Thoracic aorta (tissue), 2 donors: ENCODE measurements at regions not wholly inside any gene's neighbourhood (a gene's known extent, or its start where the extent isn't known, plus 50 kb on each side); places are given as distances from the start of the nearest gene placed in this dataset.

Experiments used
- ATAC-seq: fragments of 150-250 bp; one replicate; pipeline ENCODE4 v1.8.0; 2017; ENCODE audit warnings: low read depth; ENCODE audit not compliant: insufficient number of reproducible peaks, low FRiP score
- DNase-seq: peaks from one replicate; pipeline ENCODE4 v3.0.0-alpha.2; 2020; ENCODE audit warnings: low spot score
- H3K27ac ChIP-seq, 2 donors: fragments of 200-600 bp; sonication (generic); 1 replicate in 1 of 2; 2 replicates in 1 of 2; pipeline ENCODE4 v1.5.1; 2016; ENCODE audit warnings: mild to moderate bottlenecking in 2 of 2, moderate library complexity in 2 of 2
- H3K27me3 ChIP-seq: fragments of 200-600 bp; sonication (generic); replicated peaks from 2 replicates; pipeline ENCODE4 v1.6.0; 2016; ENCODE audit warnings: mild to moderate bottlenecking; ENCODE audit not compliant: insufficient read depth
- H3K36me3 ChIP-seq: fragments of 200-600 bp; sonication (generic); one replicate; pipeline ENCODE4 v1.5.1; 2016
- H3K4me1 ChIP-seq, 2 donors: fragments of 200-600 bp; sonication (generic); 1 replicate in 1 of 2; 2 replicates in 1 of 2; pipeline versions ENCODE4 v1.5.1 to v1.6.0; 2016; ENCODE audit warnings: low read depth in 2 of 2, mild to moderate bottlenecking in 1 of 2; ENCODE audit not compliant: control insufficient read depth in 1 of 2
- H3K4me3 ChIP-seq: fragments of 200-600 bp; sonication (generic); 2 replicates; pipeline ENCODE4 v1.5.1; 2016; ENCODE audit warnings: mild to moderate bottlenecking
- H3K9me3 ChIP-seq: fragments of 200-600 bp; sonication (generic); 2 replicates; pipeline ENCODE4 v1.5.1; 2016
- CTCF ChIP-seq: fragments of 200-600 bp; sonication (generic); IDR thresholded peaks from one replicate; pipeline ENCODE4 v1.5.1; 2019; ENCODE audit warnings: antibody characterized with exemption

- peaks cover 0 to 6% of the 10 kb centered on the region in 2 donors for H3K4me1 ChIP-seq
- peaks cover 4% of the 10 kb centered on the region for H3K9me3 ChIP-seq
- H3K36me3 ChIP-seq = no peaks in the 10 kb centered on the region
- DNase-seq = no peak
- ATAC-seq = no peak
- no peaks in the 10 kb centered on the region for H3K27me3 ChIP-seq
- H3K4me3 ChIP-seq = no peak overlapping the region
- TF ChIP-seq CTCF = no peak
- H3K27ac ChIP-seq = no peak overlapping the region
These were observed 80.2 kb upstream of the GPC1 start for GRCh38 chr2:240355001-240355891.

- Histone ChIP-seq H3K4me1 (peaks cover 0 to 6% of the 10 kb centered on the region in 2 donors), H3K36me3 (no peaks in the 10 kb centered on the region), H3K9me3 (peaks cover 11% of the 10 kb centered on the region), H3K4me3 (no peak overlapping the region), H3K27ac (no peak overlapping the region), H3K27me3 (no peaks in the 10 kb centered on the region)
- no peak for TF ChIP-seq CTCF
- ATAC-seq (no peak), DNase-seq (no peak)
These were observed 79.5 kb upstream of the GPC1 start for GRCh38 chr2:240355962-240356361.

GRCh38 chr2:240356700-240357640, 78.5 kb upstream of the GPC1 start:
- Histone ChIP-seq H3K4me1 (peaks cover 0 to 6% of the 10 kb centered on the region in 2 donors), H3K36me3 (no peaks in the 10 kb centered on the region), H3K27me3 (no peaks in the 10 kb centered on the region), H3K4me3 (no peak overlapping the region), H3K9me3 (peaks cover 12% of the 10 kb centered on the region), H3K27ac (no peak overlapping the region)
- ATAC-seq = no peak
- no peak for TF ChIP-seq CTCF
- no peak for DNase-seq

GRCh38 chr2:240357641-240358012, 77.8 kb upstream of the GPC1 start:
- no peak overlapping the region for H3K27ac ChIP-seq
- no peaks in the 10 kb centered on the region for H3K36me3 ChIP-seq
- H3K9me3 ChIP-seq = peaks cover 12% of the 10 kb centered on the region
- no peak overlapping the region for H3K4me3 ChIP-seq
- no peak for ATAC-seq
- TF ChIP-seq CTCF = no peak
- no peaks in the 10 kb centered on the region for H3K27me3 ChIP-seq
- peaks cover 4 to 12% of the 10 kb centered on the region in 2 donors for H3K4me1 ChIP-seq
- no peak for DNase-seq

GRCh38 chr2:240358080-240358479, 77.4 kb upstream of the GPC1 start:
- H3K4me1 ChIP-seq = peaks cover 7 to 17% of the 10 kb centered on the region in 2 donors
- no peak overlapping the region for H3K4me3 ChIP-seq
- no peak for DNase-seq
- no peak overlapping the region for H3K27ac ChIP-seq
- TF ChIP-seq CTCF = no peak
- no peak for ATAC-seq
- no peaks in the 10 kb centered on the region for H3K27me3 ChIP-seq
- H3K9me3 ChIP-seq = peaks cover 12% of the 10 kb centered on the region
- H3K36me3 ChIP-seq = no peaks in the 10 kb centered on the region
